HEK293T (cell line): ENCODE measurements at regions not wholly inside any gene's neighbourhood (a gene's known extent, or its start where the extent isn't known, plus 50 kb on each side); places are given as distances from the start of the nearest gene placed in this dataset.

ENCODE experiments used
- CTCF ChIA-PET: fragments of 350-600 bp; formaldehyde crosslinking; extraction: SDS; loops from one replicate; lab custom pipeline; 2021; ENCODE audit warnings: antibody characterized with exemption, inconsistent platforms; lab: Yijun Ruan, JAX
- POLR2A ChIA-PET: fragments of 350-600 bp; formaldehyde crosslinking; extraction: SDS; loops from one replicate; lab custom pipeline; 2020; ENCODE audit warnings: antibody characterized with exemption, inconsistent platforms; lab: Yijun Ruan, JAX
- DNase-seq: peaks from one replicate; pipeline ENCODE4 v3.0.0; 2012; ENCODE audit warnings: mixed read lengths; ENCODE audit errors: extremely low spot score
- ARNT ChIP-seq: fragments of 450-650 bp; IDR thresholded peaks from 2 replicates; pipeline ENCODE4 v1.6.1; 2017; ENCODE audit warnings: mild to moderate bottlenecking
- BHLHE40 ChIP-seq: fragments of 450-650 bp; IDR thresholded peaks from 2 replicates; pipeline ENCODE4 v1.6.1; 2016; ENCODE audit warnings: mild to moderate bottlenecking, moderate library complexity, borderline replicate concordance
- CTBP1 ChIP-seq: fragments of 450-650 bp; IDR thresholded peaks from 2 replicates; pipeline ENCODE4 v1.6.1; 2016; ENCODE audit warnings: borderline replicate concordance
- ELF4 ChIP-seq: fragments of 450-650 bp; IDR thresholded peaks from 2 replicates; pipeline ENCODE4 v1.6.1; 2017; ENCODE audit warnings: antibody characterized with exemption
- FOXA1 ChIP-seq: fragments of 450-650 bp; IDR thresholded peaks from 2 replicates; pipeline ENCODE4 v1.6.1; 2016; ENCODE audit warnings: mild to moderate bottlenecking
- FOXK2 ChIP-seq: fragments of 450-650 bp; IDR thresholded peaks from 2 replicates; pipeline ENCODE4 v1.6.1; 2016; ENCODE audit warnings: mild to moderate bottlenecking
- FOXM1 ChIP-seq: fragments of 450-650 bp; IDR thresholded peaks from 2 replicates; pipeline ENCODE4 v1.6.1; 2017; ENCODE audit warnings: mild to moderate bottlenecking, borderline replicate concordance
- HDGF ChIP-seq: fragments of 450-650 bp; IDR thresholded peaks from 2 replicates; pipeline ENCODE4 v1.6.1; 2017; ENCODE audit warnings: antibody characterized with exemption, borderline replicate concordance
- L3MBTL2 ChIP-seq: fragments of 450-650 bp; conservative IDR thresholded peaks from 2 replicates; pipeline ENCODE4 v1.6.1; 2016; ENCODE audit warnings: mild to moderate bottlenecking
- LEF1 ChIP-seq: fragments of 450-650 bp; IDR thresholded peaks from 2 replicates; pipeline ENCODE4 v1.6.1; 2017; ENCODE audit warnings: mild to moderate bottlenecking, borderline replicate concordance
- NFRKB ChIP-seq: fragments of 450-650 bp; IDR thresholded peaks from 2 replicates; pipeline ENCODE4 v1.6.1; 2016; ENCODE audit warnings: mild to moderate bottlenecking, moderate library complexity
- PKNOX1 ChIP-seq: fragments of 450-650 bp; IDR thresholded peaks from 2 replicates; pipeline ENCODE4 v1.6.1; 2016
- SP1 ChIP-seq: fragments of 450-650 bp; IDR thresholded peaks from 2 replicates; pipeline ENCODE4 v1.6.1; 2017
- SUZ12 ChIP-seq: fragments of 450-650 bp; IDR thresholded peaks from 2 replicates; pipeline ENCODE4 v1.6.1; 2016; ENCODE audit warnings: mild to moderate bottlenecking
- TARDBP ChIP-seq: fragments of 450-650 bp; IDR thresholded peaks from 2 replicates; pipeline ENCODE4 v1.6.1; 2016
- ZNF384 ChIP-seq: fragments of 450-650 bp; IDR thresholded peaks from 2 replicates; pipeline ENCODE4 v1.6.1; 2016

DNA sequence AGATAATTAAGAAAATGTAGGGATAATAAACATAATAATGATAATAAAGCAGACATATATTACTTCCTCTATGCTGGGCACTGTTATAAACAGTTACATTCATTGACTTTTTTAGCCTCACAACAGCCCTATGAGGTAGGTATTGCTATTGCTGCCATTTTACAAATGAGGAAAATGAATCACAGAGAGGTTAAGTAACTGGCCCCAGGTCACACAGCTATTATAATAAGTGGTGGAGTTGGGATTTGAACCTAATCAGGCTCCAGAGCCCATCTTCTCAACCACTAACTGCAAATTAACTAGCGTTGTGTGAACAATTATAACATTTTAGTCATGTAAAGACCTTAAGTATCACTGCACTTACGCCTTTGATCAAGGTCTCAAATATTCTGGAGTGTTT is 62.5 kb upstream of the PIK3CG start:
- no peak for TF ChIP-seq PKNOX1
- TF ChIP-seq LEF1 = no peak
- TF ChIP-seq TARDBP = no peak
- TF ChIP-seq FOXM1 = no peak
- no peak for TF ChIP-seq HDGF
- TF ChIP-seq NFRKB = no peak
- TF ChIP-seq SUZ12 = no peak
- no peak for TF ChIP-seq ARNT
- no peak for TF ChIP-seq ELF4
- no peak for TF ChIP-seq FOXA1
- TF ChIP-seq L3MBTL2 = no peak
- no peak for TF ChIP-seq ZNF384
- no peak for TF ChIP-seq FOXK2
- TF ChIP-seq CTBP1 = no peak
- no peak for TF ChIP-seq SP1
- TF ChIP-seq BHLHE40 = no peak
- ChIA-PET POLR2A (no interaction called here), CTCF (interaction anchor here (0.9 kb wide), 1 partner anchor 9 kb away, joined by 3 read pairs; no protein-coding TSS in a partner anchor)
- no peak for DNase-seq

- ChIA-PET POLR2A (no interaction called here), CTCF (no interaction called here)
- TF ChIP-seq LEF1 (no peak), HDGF (no peak), FOXA1 (no peak), ZNF384 (no peak), ARNT (no peak), SP1 (no peak), PKNOX1 (no peak), SUZ12 (no peak), ELF4 (no peak), CTBP1 (no peak), FOXK2 (no peak), L3MBTL2 (no peak)
- DNase-seq = no peak
Measured at GRCh38 chr7:106806556-106806955, 58.5 kb upstream of the PIK3CG start.

DNA sequence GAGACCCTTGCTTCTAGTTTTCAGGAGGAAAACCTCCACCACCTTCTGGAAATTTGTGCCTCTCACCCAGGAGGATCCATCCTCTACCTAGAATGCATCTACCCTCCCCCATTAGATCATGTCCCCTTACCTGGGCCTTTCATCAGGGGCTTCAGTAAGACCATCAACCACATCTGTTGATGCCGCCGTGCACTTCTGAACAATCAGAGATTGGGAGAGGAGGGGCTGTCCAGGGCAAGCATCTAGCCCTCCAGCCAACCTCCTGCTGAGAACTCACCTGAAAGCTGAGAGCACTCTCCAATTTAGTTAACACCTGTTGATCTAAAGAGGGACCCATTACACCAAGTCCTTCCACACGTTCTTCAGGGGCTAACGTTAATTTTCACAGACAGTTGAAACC is 57.6 kb upstream of the PIK3CG start:
- CTCF ChIA-PET = no interaction called here
- TF ChIP-seq CTBP1 = no peak
- no peak for TF ChIP-seq LEF1
- TF ChIP-seq L3MBTL2 = no peak
- no peak for TF ChIP-seq SUZ12
- no peak for TF ChIP-seq PKNOX1
- TF ChIP-seq HDGF = no peak
- TF ChIP-seq FOXK2 = no peak
- TF ChIP-seq SP1 = no peak
- TF ChIP-seq FOXA1 = no peak
- TF ChIP-seq TARDBP = no peak
- no peak for TF ChIP-seq ZNF384
- no peak for TF ChIP-seq FOXM1
- no peak for TF ChIP-seq ELF4
- no peak for TF ChIP-seq ARNT
- no peak for TF ChIP-seq NFRKB
- no peak for TF ChIP-seq BHLHE40
- POLR2A ChIA-PET = no interaction called here
- DNase-seq = no peak

GRCh38 chr7:106808967-106809635 is 56.0 kb upstream of the PIK3CG start:
- CTCF ChIA-PET = no interaction called here
- POLR2A ChIA-PET = no interaction called here
- no peak for TF ChIP-seq PKNOX1
- TF ChIP-seq TARDBP = no peak
- no peak for TF ChIP-seq L3MBTL2
- no peak for TF ChIP-seq CTBP1
- TF ChIP-seq ARNT = no peak
- TF ChIP-seq FOXM1 = no peak
- no peak for TF ChIP-seq ELF4
- no peak for TF ChIP-seq HDGF
- TF ChIP-seq FOXA1 = no peak
- no peak for TF ChIP-seq NFRKB
- no peak for TF ChIP-seq SUZ12
- no peak for TF ChIP-seq ZNF384
- no peak for TF ChIP-seq BHLHE40
- no peak for TF ChIP-seq LEF1
- no peak for TF ChIP-seq FOXK2
- no peak for TF ChIP-seq SP1
- no peak for DNase-seq

- no peak for DNase-seq
- CTCF ChIA-PET = interaction anchor here (1.0 kb wide), 1 partner anchor 9 kb away, joined by 3 read pairs; no protein-coding TSS in a partner anchor
- TF ChIP-seq FOXK2 = no peak
- no peak for TF ChIP-seq BHLHE40
- no peak for TF ChIP-seq NFRKB
- no peak for TF ChIP-seq FOXA1
- TF ChIP-seq PKNOX1 = no peak
- no peak for TF ChIP-seq ARNT
- TF ChIP-seq FOXM1 = no peak
- no peak for TF ChIP-seq LEF1
- no peak for TF ChIP-seq SP1
- no peak for TF ChIP-seq TARDBP
- no peak for TF ChIP-seq ELF4
- TF ChIP-seq HDGF = no peak
- no peak for TF ChIP-seq L3MBTL2
- TF ChIP-seq ZNF384 = no peak
- no peak for TF ChIP-seq CTBP1
- POLR2A ChIA-PET = no interaction called here
Measured at GRCh38 chr7:106811472-106811871, 53.6 kb upstream of the PIK3CG start.
